ENCODE measurements at regions not wholly inside any gene's neighbourhood (a gene's known extent, or its start where the extent isn't known, plus 50 kb on each side); places are given as distances from the start of the nearest gene placed in this dataset.

DNA sequence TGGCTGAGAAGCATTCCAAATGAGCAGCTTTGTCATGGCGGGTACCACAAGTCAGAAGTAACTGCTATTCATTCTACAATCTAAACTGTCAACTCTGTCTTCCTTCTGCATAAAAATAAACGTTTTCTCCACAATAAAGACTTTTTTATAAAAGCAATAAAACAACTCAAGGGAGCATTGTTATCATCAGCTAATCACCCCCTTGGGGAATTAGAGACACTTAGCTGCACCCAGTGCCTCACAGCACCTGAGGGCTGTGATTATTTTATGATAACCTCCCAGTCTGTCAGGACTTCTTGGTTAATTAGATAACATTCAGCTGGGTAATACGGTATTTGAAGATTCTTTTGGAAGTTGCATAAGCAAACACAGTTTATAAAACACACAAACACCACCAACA, 155.6 kb downstream of the PPP1R3A start:
- TF ChIP-seq EZH2 (IDR thresholded peaks at IDR 0.05) = no peak
- no peak for TF ChIP-seq EZH2phosphoT487 (IDR thresholded peaks at IDR 0.05)
- no peak for TF ChIP-seq CTCF (IDR thresholded peaks at IDR 0.05)
- Mint-ChIP-seq H3K4me3 (no peak overlapping the region), H3K4me1 (no peaks in the 10 kb centered on the region), H3K27me3 (ENCODE audit: insufficient read depth, low read depth) (no peaks in the 10 kb centered on the region), H3K27ac (no peak overlapping the region), H3K9me3 (no peaks in the 10 kb centered on the region), H3K36me3 (no peaks in the 10 kb centered on the region)
- Histone ChIP-seq H4K20me1 (ENCODE audit: low read depth) (no peaks in the 10 kb centered on the region), H3K4me3 (no peak overlapping the region), H3K36me3 (no peaks in the 10 kb centered on the region), H3K4me1 (no peaks in the 10 kb centered on the region), H3K27me3 (no peaks in the 10 kb centered on the region), H2AFZ (replicated peaks) (no peak overlapping the region), H3K9me3 (ENCODE audit: low read depth) (no peaks in the 10 kb centered on the region), H3K9ac (no peak overlapping the region), H3F3A (ENCODE audit: low read depth) (no peaks in the 10 kb centered on the region), H3K4me2 (no peak overlapping the region), H3K79me2 (ENCODE audit: low read depth) (no peaks in the 10 kb centered on the region), H3K27ac (no peak overlapping the region)
- DNase-seq (ENCODE audit: low spot score) = no peak

DNA sequence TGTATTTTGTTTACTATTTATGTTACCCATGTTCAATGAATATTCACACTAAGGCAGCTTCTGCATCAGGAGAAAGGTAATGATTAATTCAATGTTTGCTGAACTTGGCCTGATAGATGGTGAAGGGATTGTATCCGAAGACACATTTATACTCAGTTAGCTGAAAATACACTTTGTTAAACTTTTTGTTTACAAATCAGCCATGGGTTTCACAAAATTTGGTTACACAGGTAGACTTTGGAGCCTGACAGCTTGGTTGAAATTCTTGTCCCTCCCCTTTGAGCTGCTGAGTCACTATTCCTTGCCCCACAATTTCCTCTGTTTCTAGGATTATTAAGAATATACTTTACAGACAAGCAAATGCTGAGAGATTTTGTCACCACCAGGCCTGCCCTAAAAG, 162.6 kb downstream of the PPP1R3A start:
- Mint-ChIP-seq H3K9me3 (no peaks in the 10 kb centered on the region), H3K4me3 (no peak overlapping the region), H3K36me3 (no peaks in the 10 kb centered on the region), H3K4me1 (no peaks in the 10 kb centered on the region), H3K27ac (no peak overlapping the region), H3K27me3 (ENCODE audit: insufficient read depth, low read depth) (no peaks in the 10 kb centered on the region)
- DNase-seq (ENCODE audit: low spot score) = no peak
- Histone ChIP-seq H3K9me3 (ENCODE audit: low read depth) (no peaks in the 10 kb centered on the region), H3K27me3 (no peaks in the 10 kb centered on the region), H2AFZ (replicated peaks) (no peak overlapping the region), H3K4me3 (no peak overlapping the region), H3K36me3 (no peaks in the 10 kb centered on the region), H3K4me1 (no peaks in the 10 kb centered on the region), H3K9ac (no peak overlapping the region), H3F3A (ENCODE audit: low read depth) (no peaks in the 10 kb centered on the region), H3K4me2 (no peak overlapping the region), H4K20me1 (ENCODE audit: low read depth) (no peaks in the 10 kb centered on the region), H3K27ac (no peak overlapping the region), H3K79me2 (ENCODE audit: low read depth) (no peaks in the 10 kb centered on the region)
- TF ChIP-seq CTCF (IDR thresholded peaks at IDR 0.05) (no peak), EZH2phosphoT487 (IDR thresholded peaks at IDR 0.05) (no peak), EZH2 (IDR thresholded peaks at IDR 0.05) (no peak)

- no peaks in the 10 kb centered on the region for H3F3A ChIP-seq (ENCODE audit: low read depth)
- Mint-ChIP-seq H3K9me3 (no peaks in the 10 kb centered on the region), H3K4me3 (no peak overlapping the region), H3K27ac (no peak overlapping the region), H3K36me3 (no peaks in the 10 kb centered on the region), H3K27me3 (ENCODE audit: insufficient read depth, low read depth) (peaks cover 2% of the 10 kb centered on the region), H3K4me1 (no peaks in the 10 kb centered on the region)
- TF ChIP-seq CTCF (IDR thresholded peaks at IDR 0.05) (no peak), EZH2 (IDR thresholded peaks at IDR 0.05) (no peak), EZH2phosphoT487 (IDR thresholded peaks at IDR 0.05) (no peak)
- no peaks in the 10 kb centered on the region for H3K36me3 ChIP-seq
- H4K20me1 ChIP-seq (ENCODE audit: low read depth) = no peaks in the 10 kb centered on the region
- no peaks in the 10 kb centered on the region for H3K79me2 ChIP-seq (ENCODE audit: low read depth)
- no peak overlapping the region for H3K9ac ChIP-seq
- H3K4me3 ChIP-seq = no peak overlapping the region
- H3K27me3 ChIP-seq = no peaks in the 10 kb centered on the region
- H3K4me1 ChIP-seq = no peaks in the 10 kb centered on the region
- no peak for DNase-seq (ENCODE audit: low spot score)
- H2AFZ ChIP-seq (replicated peaks) = no peak overlapping the region
- H3K4me2 ChIP-seq = no peak overlapping the region
- H3K9me3 ChIP-seq (ENCODE audit: low read depth) = no peaks in the 10 kb centered on the region
- H3K27ac ChIP-seq = no peak overlapping the region
Measured at GRCh38 chr7:113752689-113753088, 166.1 kb downstream of the PPP1R3A start.

- H4K20me1 ChIP-seq (ENCODE audit: low read depth) = no peaks in the 10 kb centered on the region
- no peak overlapping the region for H3K27ac ChIP-seq
- no peaks in the 10 kb centered on the region for H3K27me3 ChIP-seq
- Mint-ChIP-seq H3K4me3 (no peak overlapping the region), H3K4me1 (no peaks in the 10 kb centered on the region), H3K27ac (no peak overlapping the region), H3K36me3 (no peaks in the 10 kb centered on the region), H3K9me3 (no peaks in the 10 kb centered on the region), H3K27me3 (ENCODE audit: insufficient read depth, low read depth) (peaks cover 2% of the 10 kb centered on the region)
- no peaks in the 10 kb centered on the region for H3K9me3 ChIP-seq (ENCODE audit: low read depth)
- H3K4me1 ChIP-seq = no peaks in the 10 kb centered on the region
- H3K36me3 ChIP-seq = no peaks in the 10 kb centered on the region
- no peaks in the 10 kb centered on the region for H3F3A ChIP-seq (ENCODE audit: low read depth)
- DNase-seq (ENCODE audit: low spot score) = no peak
- no peak overlapping the region for H3K4me3 ChIP-seq
- H3K79me2 ChIP-seq (ENCODE audit: low read depth) = no peaks in the 10 kb centered on the region
- H3K4me2 ChIP-seq = no peak overlapping the region
- H3K9ac ChIP-seq = no peak overlapping the region
- TF ChIP-seq EZH2 (IDR thresholded peaks at IDR 0.05) = no peak
- no peak overlapping the region for H2AFZ ChIP-seq (replicated peaks)
Measured at GRCh38 chr7:113752289-113752688, 166.5 kb downstream of the PPP1R3A start.
